ENCODE measurements at regions not wholly inside any gene's neighbourhood (a gene's known extent, or its start where the extent isn't known, plus 50 kb on each side); places are given as distances from the start of the nearest gene placed in this dataset.

- TF ChIP-seq, protein P1, sequence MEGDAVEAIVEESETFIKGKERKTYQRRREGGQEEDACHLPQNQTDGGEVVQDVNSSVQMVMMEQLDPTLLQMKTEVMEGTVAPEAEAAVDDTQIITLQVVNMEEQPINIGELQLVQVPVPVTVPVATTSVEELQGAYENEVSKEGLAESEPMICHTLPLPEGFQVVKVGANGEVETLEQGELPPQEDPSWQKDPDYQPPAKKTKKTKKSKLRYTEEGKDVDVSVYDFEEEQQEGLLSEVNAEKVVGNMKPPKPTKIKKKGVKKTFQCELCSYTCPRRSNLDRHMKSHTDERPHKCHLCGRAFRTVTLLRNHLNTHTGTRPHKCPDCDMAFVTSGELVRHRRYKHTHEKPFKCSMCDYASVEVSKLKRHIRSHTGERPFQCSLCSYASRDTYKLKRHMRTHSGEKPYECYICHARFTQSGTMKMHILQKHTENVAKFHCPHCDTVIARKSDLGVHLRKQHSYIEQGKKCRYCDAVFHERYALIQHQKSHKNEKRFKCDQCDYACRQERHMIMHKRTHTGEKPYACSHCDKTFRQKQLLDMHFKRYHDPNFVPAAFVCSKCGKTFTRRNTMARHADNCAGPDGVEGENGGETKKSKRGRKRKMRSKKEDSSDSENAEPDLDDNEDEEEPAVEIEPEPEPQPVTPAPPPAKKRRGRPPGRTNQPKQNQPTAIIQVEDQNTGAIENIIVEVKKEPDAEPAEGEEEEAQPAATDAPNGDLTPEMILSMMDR (IDR thresholded peaks at IDR 0.05; ENCODE audit: insufficient read depth, low read length): no peak
- no peak for TF ChIP-seq GABPA (IDR thresholded peaks at IDR 0.05; ENCODE audit: low read depth)
Observed at GRCh38 chr4:155143512-155143911, 64.9 kb upstream of the NPY2R start.
